PC-9 (cell line): ENCODE measurements at regions not wholly inside any gene's neighbourhood (a gene's known extent, or its start where the extent isn't known, plus 50 kb on each side); places are given as distances from the start of the nearest gene placed in this dataset.
A peak's percentile ranks its signal among the peaks of the same experiment; 100 is the strongest.

ENCODE experiments used
- BruUV-seq: library from RNA; stranded (reverse); fragments of 400-500 nt; replicated peaks from 2 replicates; lab custom pipeline; 2021; lab: Mats Ljungman, UMichigan
- CTCF ChIA-PET: fragments of 300-600 bp; sonication (Branson Sonifier 250); formaldehyde crosslinking; loops from one replicate; lab custom pipeline; 2022; ENCODE audit warnings: antibody characterized with exemption; lab: Charles Lee
- POLR2A ChIA-PET: fragments of 300-600 bp; sonication (Branson Sonifier 250); formaldehyde crosslinking; loops from one replicate; lab custom pipeline; 2022; ENCODE audit warnings: antibody characterized with exemption; ENCODE audit not compliant: unreplicated experiment; lab: Charles Lee
- DNase-seq, 2 experiments: peaks; one replicate each; pipeline versions ENCODE4 v3.0.0 to v3.0.0-alpha.2; 2015 to 2022; ENCODE audit warnings: mixed read lengths in 1 of 2
- H2AFZ ChIP-seq: fragments of 200-600 bp; sonication (generic); 2 replicates; pipeline ENCODE4 v1.8.1; 2017; ENCODE audit warnings: antibody characterized with exemption
- H3F3A ChIP-seq: fragments of 200-600 bp; sonication (generic); 2 replicates; pipeline ENCODE4 v1.8.1; 2017; ENCODE audit warnings: antibody characterized with exemption, mild to moderate bottlenecking, low read depth; ENCODE audit not compliant: insufficient read depth
- H3K27ac ChIP-seq: fragments of 200-600 bp; sonication (generic); 2 replicates; pipeline ENCODE4 v1.6.1; 2016; ENCODE audit warnings: mixed run types
- H3K27me3 ChIP-seq: fragments of 200-600 bp; sonication (generic); 2 replicates; pipeline ENCODE4 v1.6.1; 2016; ENCODE audit warnings: low read depth, mixed run types; ENCODE audit not compliant: insufficient read depth
- H3K36me3 ChIP-seq: fragments of 200-600 bp; sonication (generic); 2 replicates; pipeline ENCODE4 v1.6.1; 2016; ENCODE audit warnings: low read depth, mixed run types
- H3K4me1 ChIP-seq: fragments of 200-600 bp; sonication (generic); replicated peaks from 2 replicates; pipeline ENCODE4 v1.6.1; 2016; ENCODE audit warnings: mixed run types; ENCODE audit not compliant: insufficient read depth
- H3K4me2 ChIP-seq: fragments of 200-600 bp; sonication (generic); 2 replicates; pipeline ENCODE4 v1.6.1; 2017; ENCODE audit warnings: mixed run types
- H3K4me3 ChIP-seq: fragments of 200-600 bp; sonication (generic); 2 replicates; pipeline ENCODE4 v1.6.1; 2016; ENCODE audit warnings: mixed run types
- H3K79me2 ChIP-seq: fragments of 200-600 bp; sonication (generic); 2 replicates; pipeline ENCODE4 v1.6.1; 2017; ENCODE audit warnings: low read depth, mixed run types
- H3K9me2 ChIP-seq: fragments of 200-600 bp; sonication (generic); 2 replicates; pipeline ENCODE4 v1.8.1; 2017; ENCODE audit warnings: mild to moderate bottlenecking; ENCODE audit not compliant: insufficient read depth
- H3K9me3 ChIP-seq: fragments of 200-600 bp; sonication (generic); 2 replicates; pipeline ENCODE4 v1.8.1; 2016; ENCODE audit warnings: low read depth; ENCODE audit not compliant: insufficient read depth
- H4K20me1 ChIP-seq: fragments of 200-600 bp; sonication (generic); 2 replicates; pipeline ENCODE4 v1.8.1; 2017; ENCODE audit not compliant: insufficient read depth
- EZH2 ChIP-seq: fragments of 200-600 bp; sonication (generic); IDR thresholded peaks from 2 replicates; pipeline ENCODE4 v1.8.0; 2017; ENCODE audit warnings: antibody characterized with exemption, low read depth
- intact Hi-C: fragments of 100-400 bp; cut with micrococcal nuclease; formaldehyde crosslinking; loops from one replicate; pipeline ENCODE4 v1.10.0; 2022; ENCODE audit not compliant: unreplicated experiment
- TF ChIP-seq, protein P1 (sequence below): fragments of 200-600 bp; sonication (generic); conservative IDR thresholded peaks from 2 replicates; pipeline ENCODE4 v1.6.1; 2017; ENCODE audit warnings: mixed run types, antibody characterized with exemption, mild to moderate bottlenecking, moderate library complexity

DNA sequence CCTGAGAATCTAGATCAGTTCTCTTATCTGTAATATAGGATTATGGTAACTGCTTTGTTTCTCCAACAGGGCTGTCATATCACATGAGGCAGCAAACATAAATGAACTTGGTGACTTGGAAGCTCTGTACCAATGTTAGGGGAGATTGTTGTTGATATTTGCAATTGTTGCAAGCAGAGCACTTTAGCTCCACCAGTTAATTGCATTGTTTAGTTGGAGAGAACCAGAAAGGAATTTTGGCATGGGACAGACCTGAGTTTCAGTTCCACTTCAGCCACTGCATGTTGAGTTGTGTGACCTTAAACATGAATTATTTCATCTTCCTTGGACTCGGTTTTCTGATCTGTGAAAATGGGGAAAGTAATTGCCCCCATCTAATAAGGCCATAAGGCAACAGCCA, 142.3 kb upstream of the JUN start:
- Histone ChIP-seq H4K20me1 (no peaks in the 10 kb centered on the region), H3K4me3 (no peak overlapping the region), H3K9me3 (no peaks in the 10 kb centered on the region), H3K4me1 (peaks cover 45% of the 10 kb centered on the region), H3K27me3 (no peaks in the 10 kb centered on the region), H2AFZ (no peak overlapping the region), H3K27ac (no peak overlapping the region), H3K9me2 (no peaks in the 10 kb centered on the region), H3K36me3 (no peaks in the 10 kb centered on the region), H3F3A (peaks cover 27% of the 10 kb centered on the region; the same call in 1 of the 2 replicates), H3K4me2 (no peak overlapping the region), H3K79me2 (no peaks in the 10 kb centered on the region)
- POLR2A ChIA-PET, result no interaction called here
- DNase-seq, result no peak
- CTCF ChIA-PET, result interaction anchor here (0.5 kb wide), 1 partner anchor 46 kb away, joined by 3 read pairs; no protein-coding TSS in a partner anchor
- intact Hi-C loops, result no loop called here
- no TSS peak for BruUV-seq
- TF ChIP-seq EZH2, result no peak
- TF ChIP-seq, protein P1, sequence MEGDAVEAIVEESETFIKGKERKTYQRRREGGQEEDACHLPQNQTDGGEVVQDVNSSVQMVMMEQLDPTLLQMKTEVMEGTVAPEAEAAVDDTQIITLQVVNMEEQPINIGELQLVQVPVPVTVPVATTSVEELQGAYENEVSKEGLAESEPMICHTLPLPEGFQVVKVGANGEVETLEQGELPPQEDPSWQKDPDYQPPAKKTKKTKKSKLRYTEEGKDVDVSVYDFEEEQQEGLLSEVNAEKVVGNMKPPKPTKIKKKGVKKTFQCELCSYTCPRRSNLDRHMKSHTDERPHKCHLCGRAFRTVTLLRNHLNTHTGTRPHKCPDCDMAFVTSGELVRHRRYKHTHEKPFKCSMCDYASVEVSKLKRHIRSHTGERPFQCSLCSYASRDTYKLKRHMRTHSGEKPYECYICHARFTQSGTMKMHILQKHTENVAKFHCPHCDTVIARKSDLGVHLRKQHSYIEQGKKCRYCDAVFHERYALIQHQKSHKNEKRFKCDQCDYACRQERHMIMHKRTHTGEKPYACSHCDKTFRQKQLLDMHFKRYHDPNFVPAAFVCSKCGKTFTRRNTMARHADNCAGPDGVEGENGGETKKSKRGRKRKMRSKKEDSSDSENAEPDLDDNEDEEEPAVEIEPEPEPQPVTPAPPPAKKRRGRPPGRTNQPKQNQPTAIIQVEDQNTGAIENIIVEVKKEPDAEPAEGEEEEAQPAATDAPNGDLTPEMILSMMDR, result no peak

DNA sequence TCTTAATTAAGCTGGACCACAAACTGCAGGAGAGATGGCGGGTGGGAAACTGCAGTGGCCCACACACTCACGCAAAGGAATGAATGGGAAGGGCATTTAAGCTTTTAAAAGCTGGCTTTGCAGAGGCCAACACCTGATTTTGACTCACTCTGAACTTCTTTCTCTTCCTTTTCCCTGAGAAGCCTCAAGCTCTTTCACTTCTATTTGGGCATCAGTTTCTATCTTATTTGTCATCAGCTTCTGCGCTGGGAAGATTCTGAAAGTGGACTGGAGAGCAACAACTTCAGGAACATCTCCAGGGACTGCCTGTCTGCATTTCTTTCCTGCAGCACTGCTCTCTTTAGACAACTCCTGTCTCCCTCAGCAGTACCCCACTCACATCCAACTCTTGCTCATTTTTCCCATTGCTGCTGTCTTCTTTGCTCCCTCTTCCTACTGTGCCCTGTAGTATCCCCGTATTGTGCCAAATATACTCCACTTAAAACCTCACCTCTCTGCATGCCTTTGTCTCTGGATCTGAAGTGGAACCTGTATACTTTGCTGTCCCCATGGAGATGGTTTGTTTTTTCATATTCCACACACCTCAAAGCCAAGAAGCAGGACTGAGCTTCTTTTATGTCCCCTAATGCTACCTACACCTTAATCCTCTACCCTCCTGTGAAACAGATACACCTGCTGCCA, 143.3 kb upstream of the JUN start:
- intact Hi-C loops, result no loop called here
- H3K9me3 ChIP-seq, result no peaks in the 10 kb centered on the region
- H3K4me1 ChIP-seq, result peaks cover 56% of the 10 kb centered on the region
- no peaks in the 10 kb centered on the region for H3K36me3 ChIP-seq
- TF ChIP-seq EZH2, result no peak
- TF ChIP-seq, protein P1, result no peak
- BruUV-seq, result no TSS peak
- H3K79me2 ChIP-seq, result no peaks in the 10 kb centered on the region
- no peak overlapping the region for H3K4me3 ChIP-seq
- H2AFZ ChIP-seq, result no peak overlapping the region
- ChIA-PET POLR2A (interaction anchor here (0.6 to 0.7 kb wide), 3 partner anchors 119 to 353 kb away, joined by 4 to 16 read pairs (median 5); no protein-coding TSS in a partner anchor), CTCF (no interaction called here)
- no peaks in the 10 kb centered on the region for H3K27me3 ChIP-seq
- H3K4me2 ChIP-seq, result no peak overlapping the region
- no peak overlapping the region for H3K27ac ChIP-seq
- peaks cover 32% of the 10 kb centered on the region for H3F3A ChIP-seq
- no peaks in the 10 kb centered on the region for H4K20me1 ChIP-seq
- no peaks in the 10 kb centered on the region for H3K9me2 ChIP-seq
- DNase-seq, result peak; percentile 10 to 38

DNA sequence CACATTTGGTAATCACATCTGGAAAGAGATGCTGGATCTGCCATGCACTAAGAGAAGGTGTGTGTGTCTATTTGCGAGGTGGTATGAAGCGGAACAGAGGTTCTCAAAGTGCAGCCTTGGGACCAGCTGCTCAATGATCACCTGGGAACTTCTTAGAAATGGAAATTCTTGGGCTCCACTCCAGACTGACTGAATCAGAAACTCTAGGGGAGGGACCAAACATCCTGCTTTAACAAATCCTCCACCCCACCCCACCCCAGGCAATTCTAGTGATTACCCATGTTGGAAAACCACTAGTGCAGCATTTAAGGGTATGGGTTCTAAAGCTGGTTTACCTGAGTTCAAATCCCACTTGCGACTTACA, 143.9 kb upstream of the JUN start:
- Histone ChIP-seq H4K20me1 (no peaks in the 10 kb centered on the region), H3K27ac (peak overlapping the region; percentile 78; the same call in 1 of the 2 replicates), H3K9me2 (no peaks in the 10 kb centered on the region), H3K79me2 (no peaks in the 10 kb centered on the region), H3K36me3 (no peaks in the 10 kb centered on the region), H2AFZ (no peak overlapping the region), H3K9me3 (no peaks in the 10 kb centered on the region), H3K4me3 (no peak overlapping the region), H3K4me2 (peak overlapping the region; percentile 73), H3F3A (peaks cover 36% of the 10 kb centered on the region), H3K27me3 (no peaks in the 10 kb centered on the region), H3K4me1 (peaks cover 61% of the 10 kb centered on the region)
- CTCF ChIA-PET, result interaction anchor here (0.6 kb wide), 1 partner anchor 79 kb away, joined by 4 read pairs; no protein-coding TSS in a partner anchor
- intact Hi-C loops, result loop anchor here (1.0 kb wide), 1 partner anchor 112 kb away; no protein-coding TSS in a partner anchor
- BruUV-seq, result no TSS peak
- DNase-seq, result peak in 1 of 2 experiments; percentile 18
- POLR2A ChIA-PET, result interaction anchor here (0.6 to 0.7 kb wide), 2 partner anchors 114 to 354 kb away, joined by 3 to 4 read pairs; no protein-coding TSS in a partner anchor
- no peak for TF ChIP-seq EZH2
- TF ChIP-seq, protein P1, result no peak
